BJ (cell line): ENCODE measurements at regions not wholly inside any gene's neighbourhood (a gene's known extent, or its start where the extent isn't known, plus 50 kb on each side); places are given as distances from the start of the nearest gene placed in this dataset.

Experiments
- CTCF ChIA-PET: fragments of 350-600 bp; formaldehyde crosslinking; extraction: SDS; loops from one replicate; lab custom pipeline; 2021; ENCODE audit warnings: antibody characterized with exemption, inconsistent platforms; lab: Yijun Ruan, JAX
- POLR2A ChIA-PET: fragments of 300-600 bp; sonication (Branson Sonifier 250); formaldehyde crosslinking; extraction: SDS; loops from one replicate; lab custom pipeline; 2021; ENCODE audit warnings: antibody characterized with exemption; lab: Charles Lee
- DNase-seq: peaks from one replicate; pipeline ENCODE4 v3.0.0-alpha.2; 2011; ENCODE audit warnings: low read depth
- H3K27me3 ChIP-seq: 2 replicates; pipeline ENCODE4 v1.6.0; 2011; ENCODE audit warnings: low read length; ENCODE audit not compliant: control insufficient read depth, insufficient read depth
- H3K36me3 ChIP-seq: 2 replicates; pipeline ENCODE4 v1.5.1; 2011; ENCODE audit warnings: low read length; ENCODE audit not compliant: control insufficient read depth, insufficient read depth
- H3K4me3 ChIP-seq: 2 replicates; pipeline ENCODE4 v1.5.1; 2011; ENCODE audit warnings: low read depth, mild to moderate bottlenecking, control low read depth, low read length
- CTCF ChIP-seq: IDR thresholded peaks from 2 replicates; pipeline ENCODE4 v1.5.1; 2011; ENCODE audit warnings: low read depth, mild to moderate bottlenecking, control low read depth, inconsistent platforms, low read length, moderate library complexity; ENCODE audit not compliant: insufficient read depth

DNA sequence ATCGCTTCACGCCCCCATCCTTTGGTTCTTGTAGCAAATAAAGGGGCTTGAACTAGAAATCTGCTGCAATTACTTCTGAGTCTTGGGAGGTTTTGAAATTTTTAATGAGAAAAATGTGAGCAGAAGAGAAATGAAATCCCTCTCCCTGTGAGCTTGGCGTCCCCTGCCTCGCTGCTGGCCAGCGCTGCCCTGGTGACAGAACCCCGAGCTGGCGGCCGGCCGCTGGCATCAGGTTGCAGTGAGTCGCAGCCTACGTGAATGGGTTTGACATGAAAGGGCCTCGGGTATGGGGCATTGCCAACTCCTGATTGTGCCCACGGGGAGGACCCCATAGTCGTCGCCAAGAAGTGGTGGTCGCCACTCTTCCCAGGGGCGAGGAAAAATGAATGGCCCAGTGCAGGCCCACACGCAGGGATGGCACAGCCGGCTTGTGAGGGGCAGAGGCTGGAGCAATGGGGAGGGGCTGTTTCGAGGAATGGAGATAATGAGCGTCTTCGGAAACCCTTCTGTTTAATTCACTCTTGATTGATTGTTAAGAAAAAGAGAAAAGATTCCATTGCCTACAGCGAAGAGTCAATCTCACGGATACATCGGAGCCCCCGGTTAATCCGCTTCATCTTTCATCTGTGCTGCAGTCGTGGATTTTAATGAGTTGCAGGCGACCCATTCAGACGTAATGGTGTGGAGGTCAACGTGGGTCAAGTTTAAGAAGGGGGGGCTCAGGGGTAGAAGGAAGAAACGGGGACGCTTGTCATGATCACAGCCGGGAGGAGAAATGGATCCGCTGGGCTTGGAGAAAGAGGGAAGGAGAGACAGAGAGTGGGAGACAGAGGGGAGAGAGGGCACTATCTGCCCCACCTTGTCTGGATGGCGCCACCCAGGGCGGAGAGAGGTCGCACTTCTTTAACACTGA lies 380.1 kb downstream of the THBS2 start:
- DNase-seq, result no peak
- POLR2A ChIA-PET, result no interaction called here
- CTCF ChIA-PET, result no interaction called here

DNA sequence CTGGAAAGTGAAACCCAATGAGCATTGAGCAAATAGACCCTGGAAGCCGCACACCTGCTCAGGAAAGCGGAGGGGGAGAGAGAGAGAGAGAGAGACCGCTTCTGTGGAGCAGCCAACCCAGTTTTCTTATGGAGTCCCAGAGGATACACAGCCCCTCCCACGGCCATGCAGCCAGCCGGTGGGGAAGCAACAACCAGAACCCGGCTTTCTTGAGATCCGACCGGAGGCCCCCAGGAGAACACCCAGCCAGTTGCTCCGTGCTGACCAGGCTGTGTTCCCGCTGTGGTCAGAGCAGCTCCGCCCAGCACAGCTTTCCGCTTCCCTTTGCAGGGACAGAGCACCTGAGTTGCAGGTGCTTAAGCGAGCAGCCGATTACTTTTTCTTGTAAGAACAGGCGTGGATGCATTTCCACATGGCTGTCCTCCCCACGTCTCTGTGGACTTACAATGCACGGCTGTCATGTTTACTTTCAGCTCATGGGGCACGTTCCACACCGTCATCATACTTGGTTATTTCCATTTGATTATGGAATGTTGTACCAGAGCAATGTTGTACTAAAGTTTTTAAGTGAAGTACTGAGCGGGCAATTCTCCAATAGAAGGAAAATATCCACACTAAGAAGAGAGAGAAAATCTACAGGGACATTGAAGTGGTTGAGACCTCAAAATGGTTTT lies 381.9 kb downstream of the THBS2 start:
- no peak for DNase-seq
- CTCF ChIA-PET, result no interaction called here
- no peak for TF ChIP-seq CTCF
- Histone ChIP-seq H3K27me3 (no peaks in the 10 kb centered on the region), H3K4me3 (no peak overlapping the region), H3K36me3 (no peaks in the 10 kb centered on the region)
- POLR2A ChIA-PET, result no interaction called here

More for the DNA sequence above, 380.1 kb downstream of the THBS2 start:
- no peak for TF ChIP-seq CTCF
- Histone ChIP-seq H3K27me3 (no peaks in the 10 kb centered on the region), H3K36me3 (no peaks in the 10 kb centered on the region), H3K4me3 (no peak overlapping the region)

DNA sequence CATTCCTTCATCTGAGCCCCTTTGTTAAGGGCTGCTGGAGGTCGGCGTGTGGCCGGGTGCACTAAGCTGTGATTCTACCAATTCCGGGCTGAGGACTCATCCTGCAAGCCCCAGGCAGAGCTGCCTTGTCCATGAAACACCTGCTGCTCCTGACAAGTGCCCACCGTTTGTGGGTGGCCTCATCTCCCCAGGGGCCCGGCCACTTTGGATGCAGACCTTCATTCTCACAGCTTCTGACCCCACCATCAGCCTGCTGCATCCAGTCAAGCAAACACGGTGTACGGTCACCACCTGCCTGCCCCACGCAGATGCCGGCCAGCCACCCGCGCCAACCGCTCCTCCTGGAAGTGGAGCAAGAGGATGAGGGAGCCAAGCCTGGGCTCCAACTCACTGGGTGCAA lies 382.7 kb downstream of the THBS2 start:
- ChIA-PET POLR2A (no interaction called here), CTCF (no interaction called here)
- no peaks in the 10 kb centered on the region for H3K27me3 ChIP-seq
- no peaks in the 10 kb centered on the region for H3K36me3 ChIP-seq
- TF ChIP-seq CTCF, result no peak
- no peak overlapping the region for H3K4me3 ChIP-seq
- DNase-seq, result no peak

GRCh38 chr6:168867247-168868102 lies 386.2 kb downstream of the THBS2 start:
- POLR2A ChIA-PET, result no interaction called here
- no peak for TF ChIP-seq CTCF
- H3K36me3 ChIP-seq, result no peaks in the 10 kb centered on the region

DNA sequence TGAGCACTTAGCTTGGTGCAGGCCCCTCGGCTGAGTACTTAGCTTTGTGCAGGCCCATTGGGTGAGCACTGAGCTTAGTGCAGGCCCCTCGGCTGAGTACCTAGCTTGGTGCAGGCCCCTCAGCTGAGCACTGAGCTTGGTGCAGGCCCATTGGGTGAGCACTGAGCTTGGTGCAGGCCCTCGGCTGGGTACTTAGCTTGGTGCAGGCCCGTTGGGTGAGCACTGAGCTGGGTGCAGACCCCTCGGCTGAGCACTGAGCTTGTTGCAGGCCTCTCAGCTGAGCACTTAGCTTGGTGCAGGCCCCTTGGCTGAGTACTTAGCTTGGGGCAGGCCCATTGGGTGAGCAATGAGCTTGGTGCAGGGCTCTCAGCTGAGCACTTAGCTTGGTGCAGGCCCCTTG lies 387.1 kb downstream of the THBS2 start:
- TF ChIP-seq CTCF, result no peak
- no peak for DNase-seq
- no peak overlapping the region for H3K4me3 ChIP-seq
- no peaks in the 10 kb centered on the region for H3K27me3 ChIP-seq
- ChIA-PET CTCF (no interaction called here), POLR2A (no interaction called here)
- H3K36me3 ChIP-seq, result no peaks in the 10 kb centered on the region

More at GRCh38 chr6:168867247-168868102, 386.2 kb downstream of the THBS2 start:
- CTCF ChIA-PET, result no interaction called here
- no peak for DNase-seq
- Histone ChIP-seq H3K4me3 (no peak overlapping the region), H3K27me3 (no peaks in the 10 kb centered on the region)
